PC-3 (cell line): ENCODE measurements at regions not wholly inside any gene's neighbourhood (a gene's known extent, or its start where the extent isn't known, plus 50 kb on each side); places are given as distances from the start of the nearest gene placed in this dataset.

Experiments
- ATAC-seq: fragments of 200-7000 bp; cut with Tn5 transposase; 2 replicates; pipeline ENCODE4 v1.9.1; 2020; ENCODE audit warnings: mild to moderate bottlenecking, moderate library complexity
- BruUV-seq: library from RNA; stranded (reverse); fragments of 400-500 nt; replicated peaks from 2 replicates; lab custom pipeline; 2021; lab: Mats Ljungman, UMichigan
- CTCF ChIA-PET: fragments of 300-600 bp; sonication (Branson Sonifier 250); formaldehyde crosslinking; loops from one replicate; lab custom pipeline; 2022; ENCODE audit warnings: antibody characterized with exemption; lab: Charles Lee
- POLR2A ChIA-PET: fragments of 300-600 bp; sonication (Branson Sonifier 250); formaldehyde crosslinking; loops from one replicate; lab custom pipeline; 2022; ENCODE audit warnings: antibody characterized with exemption; ENCODE audit not compliant: unreplicated experiment; lab: Charles Lee
- DNase-seq: peaks from one replicate; pipeline ENCODE4 v3.0.0-alpha.2; 2015
- H2AFZ ChIP-seq: fragments of 300-600 bp; sonication (generic); 2 replicates; pipeline ENCODE4 v1.6.0; 2016; ENCODE audit warnings: antibody characterized with exemption, low read length
- H3F3A ChIP-seq: fragments of 300-600 bp; sonication (generic); one replicate; pipeline ENCODE4 v1.6.0; 2017; ENCODE audit warnings: antibody characterized with exemption, low read length, control low read depth, mild to moderate bottlenecking; ENCODE audit not compliant: unreplicated experiment
- H3K27ac ChIP-seq: fragments of 300-600 bp; sonication (generic); 2 replicates; pipeline ENCODE4 v1.5.1; 2016; ENCODE audit warnings: mild to moderate bottlenecking, low read length
- H3K27me3 ChIP-seq: fragments of 300-600 bp; sonication (generic); 2 replicates; pipeline ENCODE4 v1.6.1; 2016; ENCODE audit warnings: low read length, mixed read lengths
- H3K36me3 ChIP-seq: fragments of 300-600 bp; sonication (generic); 2 replicates; pipeline ENCODE4 v1.6.1; 2016; ENCODE audit warnings: low read depth, mixed run types, low read length, mixed read lengths
- H3K4me1 ChIP-seq: fragments of 300-600 bp; sonication (generic); 2 replicates; pipeline ENCODE4 v1.5.1; 2016; ENCODE audit warnings: low read length; ENCODE audit not compliant: insufficient read depth
- H3K4me2 ChIP-seq: fragments of 300-600 bp; sonication (generic); 2 replicates; pipeline ENCODE4 v1.6.0; 2016; ENCODE audit warnings: low read length
- H3K4me3 ChIP-seq: fragments of 300-600 bp; sonication (generic); 2 replicates; pipeline ENCODE4 v1.5.1; 2016; ENCODE audit warnings: mild to moderate bottlenecking, low read length, mixed read lengths
- H3K79me2 ChIP-seq: fragments of 300-600 bp; sonication (generic); 2 replicates; pipeline ENCODE4 v1.6.1; 2017; ENCODE audit warnings: low read length, mixed read lengths
- H3K9ac ChIP-seq: fragments of 300-600 bp; sonication (generic); 2 replicates; pipeline ENCODE4 v1.6.0; 2016; ENCODE audit warnings: mild to moderate bottlenecking, low read length
- H3K9me2 ChIP-seq: fragments of 300-600 bp; sonication (generic); replicated peaks from 2 replicates; pipeline ENCODE4 v1.6.1; 2016; ENCODE audit warnings: mixed run types, low read length, mixed read lengths
- H3K9me3 ChIP-seq: fragments of 300-600 bp; sonication (generic); 2 replicates; pipeline ENCODE4 v1.6.1; 2016; ENCODE audit warnings: low read length, mixed read lengths
- H4K20me1 ChIP-seq: fragments of 300-600 bp; sonication (generic); 2 replicates; pipeline ENCODE4 v1.6.1; 2016; ENCODE audit warnings: low read length, mixed read lengths
- EZH2 ChIP-seq: fragments of 300-600 bp; sonication (generic); IDR thresholded peaks from one replicate; pipeline ENCODE4 v1.6.1; 2017; ENCODE audit warnings: antibody characterized with exemption, mild to moderate bottlenecking, low read length; ENCODE audit not compliant: unreplicated experiment
- EZH2phosphoT487 ChIP-seq: fragments of 300-600 bp; sonication (generic); IDR thresholded peaks from 2 replicates; pipeline ENCODE4 v1.6.1; 2018; ENCODE audit warnings: mild to moderate bottlenecking, antibody characterized with exemption, low read length, borderline replicate concordance
- intact Hi-C: fragments of 100-400 bp; cut with micrococcal nuclease; formaldehyde crosslinking; loops from 2 replicates; pipeline ENCODE4 v1.9.0; 2023
- TF ChIP-seq, protein P1 (sequence below): fragments of 300-600 bp; sonication (generic); conservative IDR thresholded peaks from 2 replicates; pipeline ENCODE4 v1.5.1; 2017; ENCODE audit warnings: antibody characterized with exemption, low read depth, mild to moderate bottlenecking, low read length

DNA sequence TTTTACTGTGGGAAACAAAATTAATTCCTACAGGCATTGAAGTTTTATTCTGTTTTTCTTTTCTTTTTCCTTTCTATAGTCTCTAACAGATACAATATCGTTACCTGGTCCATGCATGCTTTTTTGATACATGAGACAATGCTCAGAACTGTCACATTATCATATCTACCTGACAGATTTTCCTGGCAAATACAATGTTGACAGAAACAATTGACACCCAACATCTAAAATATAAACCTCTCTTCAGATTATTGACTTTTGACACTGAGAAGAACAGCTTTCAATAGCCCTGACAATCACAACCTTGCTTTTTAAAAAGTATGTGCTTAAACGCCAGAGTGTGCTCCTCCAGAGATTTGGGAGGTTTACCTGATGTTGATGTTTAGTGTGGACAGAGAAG lies 2334.6 kb upstream of the WWC1 start:
- ATAC-seq (no peak), DNase-seq (no peak)
- no peak overlapping the region for H3K9ac ChIP-seq
- no peaks in the 10 kb centered on the region for H3K4me1 ChIP-seq
- H2AFZ ChIP-seq: no peak overlapping the region
- H3K36me3 ChIP-seq: no peaks in the 10 kb centered on the region
- no peak overlapping the region for H3K4me3 ChIP-seq
- H3K27ac ChIP-seq: no peak overlapping the region
- H3K9me3 ChIP-seq: no peaks in the 10 kb centered on the region
- TF ChIP-seq, protein P1, sequence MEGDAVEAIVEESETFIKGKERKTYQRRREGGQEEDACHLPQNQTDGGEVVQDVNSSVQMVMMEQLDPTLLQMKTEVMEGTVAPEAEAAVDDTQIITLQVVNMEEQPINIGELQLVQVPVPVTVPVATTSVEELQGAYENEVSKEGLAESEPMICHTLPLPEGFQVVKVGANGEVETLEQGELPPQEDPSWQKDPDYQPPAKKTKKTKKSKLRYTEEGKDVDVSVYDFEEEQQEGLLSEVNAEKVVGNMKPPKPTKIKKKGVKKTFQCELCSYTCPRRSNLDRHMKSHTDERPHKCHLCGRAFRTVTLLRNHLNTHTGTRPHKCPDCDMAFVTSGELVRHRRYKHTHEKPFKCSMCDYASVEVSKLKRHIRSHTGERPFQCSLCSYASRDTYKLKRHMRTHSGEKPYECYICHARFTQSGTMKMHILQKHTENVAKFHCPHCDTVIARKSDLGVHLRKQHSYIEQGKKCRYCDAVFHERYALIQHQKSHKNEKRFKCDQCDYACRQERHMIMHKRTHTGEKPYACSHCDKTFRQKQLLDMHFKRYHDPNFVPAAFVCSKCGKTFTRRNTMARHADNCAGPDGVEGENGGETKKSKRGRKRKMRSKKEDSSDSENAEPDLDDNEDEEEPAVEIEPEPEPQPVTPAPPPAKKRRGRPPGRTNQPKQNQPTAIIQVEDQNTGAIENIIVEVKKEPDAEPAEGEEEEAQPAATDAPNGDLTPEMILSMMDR: no peak
- no peaks in the 10 kb centered on the region for H4K20me1 ChIP-seq
- H3K79me2 ChIP-seq: no peaks in the 10 kb centered on the region
- H3K4me2 ChIP-seq: no peak overlapping the region
- ChIA-PET POLR2A (no interaction called here), CTCF (no interaction called here)
- intact Hi-C loops: no loop called here
- no peaks in the 10 kb centered on the region for H3K27me3 ChIP-seq
- BruUV-seq: no TSS peak
- H3K9me2 ChIP-seq: no peaks in the 10 kb centered on the region
- no peaks in the 10 kb centered on the region for H3F3A ChIP-seq

DNA sequence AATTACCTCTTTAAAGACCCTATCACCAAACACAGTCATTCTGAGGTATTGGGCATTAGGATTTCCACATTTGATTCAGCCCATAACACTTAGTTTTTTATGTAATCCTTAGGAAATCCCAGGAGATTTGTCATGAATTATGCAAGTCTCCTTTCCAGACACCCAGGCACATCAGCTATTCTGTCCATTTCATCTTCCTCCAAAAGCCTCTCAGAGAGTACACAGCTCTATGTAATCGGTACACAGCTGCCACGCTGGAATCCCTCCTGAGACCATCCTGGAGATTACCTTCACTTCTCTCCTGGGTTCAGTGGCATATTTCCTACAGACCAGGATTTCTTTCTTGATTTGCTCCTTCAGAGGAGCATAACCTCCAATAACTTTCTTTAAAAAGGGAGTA lies 2309.8 kb upstream of the WWC1 start:
- H3K9me3 ChIP-seq: no peaks in the 10 kb centered on the region
- no peak for DNase-seq
- H3K4me2 ChIP-seq: no peak overlapping the region
- BruUV-seq: no TSS peak
- TF ChIP-seq EZH2phosphoT487: no peak
- TF ChIP-seq, protein P1: no peak
- no peak for TF ChIP-seq EZH2
- no peaks in the 10 kb centered on the region for H3K9me2 ChIP-seq
- no peaks in the 10 kb centered on the region for H3K79me2 ChIP-seq
- no peak overlapping the region for H2AFZ ChIP-seq
- ATAC-seq: no peak
- no peaks in the 10 kb centered on the region for H3F3A ChIP-seq
- ChIA-PET CTCF (no interaction called here), POLR2A (no interaction called here)
- no peak overlapping the region for H3K9ac ChIP-seq
- no peaks in the 10 kb centered on the region for H3K27me3 ChIP-seq
- no peaks in the 10 kb centered on the region for H3K4me1 ChIP-seq
- no peak overlapping the region for H3K27ac ChIP-seq
- H3K36me3 ChIP-seq: no peaks in the 10 kb centered on the region
- H3K4me3 ChIP-seq: no peak overlapping the region
- no peaks in the 10 kb centered on the region for H4K20me1 ChIP-seq
- intact Hi-C loops: no loop called here

DNA sequence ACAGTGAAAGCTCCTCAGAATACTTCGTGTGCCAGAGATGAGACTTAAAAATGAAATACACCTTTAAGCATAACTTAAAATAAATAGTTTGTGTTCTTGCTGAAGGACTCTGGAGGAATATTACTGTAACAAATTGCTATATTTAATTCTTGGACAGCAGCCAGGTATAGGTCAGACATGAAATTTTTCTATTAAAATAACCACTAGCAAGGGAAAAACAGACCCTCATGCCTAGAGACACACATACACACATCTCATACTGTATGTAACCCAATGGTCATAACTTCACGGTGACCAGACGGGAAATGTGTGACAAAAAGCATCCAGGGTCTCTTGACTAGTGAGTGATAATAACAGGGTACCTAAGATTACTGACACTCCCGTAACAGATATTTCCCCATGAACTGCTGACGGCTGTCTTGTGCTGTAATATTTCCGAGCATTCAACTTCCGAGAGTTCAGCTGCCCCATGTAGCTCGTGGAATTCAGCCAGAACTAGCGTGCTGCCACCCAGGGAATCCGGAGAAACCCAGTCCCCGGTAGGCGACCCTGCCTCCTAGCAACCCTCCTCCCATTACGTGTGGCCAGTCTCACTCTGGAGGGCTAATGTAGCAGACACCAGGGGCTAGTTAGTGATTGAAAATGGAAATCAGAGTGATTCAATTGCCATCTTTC lies 2295.1 kb upstream of the WWC1 start:
- no peaks in the 10 kb centered on the region for H3K27me3 ChIP-seq
- H3K36me3 ChIP-seq: no peaks in the 10 kb centered on the region
- H3K27ac ChIP-seq: no peak overlapping the region
- no peaks in the 10 kb centered on the region for H3K9me3 ChIP-seq
- BruUV-seq: no TSS peak
- intact Hi-C loops: no loop called here
- H4K20me1 ChIP-seq: no peaks in the 10 kb centered on the region
- H3K4me1 ChIP-seq: no peaks in the 10 kb centered on the region
- no peak overlapping the region for H2AFZ ChIP-seq
- H3K4me2 ChIP-seq: no peak overlapping the region
- ChIA-PET POLR2A (no interaction called here), CTCF (no interaction called here)
- no peak for DNase-seq
- no peak for ATAC-seq
- no peak overlapping the region for H3K4me3 ChIP-seq
- no peak overlapping the region for H3K9ac ChIP-seq
- TF ChIP-seq EZH2: no peak
- TF ChIP-seq, protein P1: no peak
- TF ChIP-seq EZH2phosphoT487: no peak
- no peaks in the 10 kb centered on the region for H3K9me2 ChIP-seq
- H3K79me2 ChIP-seq: no peaks in the 10 kb centered on the region
- H3F3A ChIP-seq: no peaks in the 10 kb centered on the region
